IMR-90 (cell line): ENCODE measurements at regions not wholly inside any gene's neighbourhood (a gene's known extent, or its start where the extent isn't known, plus 50 kb on each side); places are given as distances from the start of the nearest gene placed in this dataset.

Experiments
- ATAC-seq: fragments of 200-7000 bp; cut with Tn5 transposase; 2 replicates; pipeline ENCODE4 v1.9.1; 2020; ENCODE audit warnings: low read depth, mild to moderate bottlenecking, moderate library complexity
- BruUV-seq: library from RNA; stranded (reverse); fragments of 400-500 nt; replicated peaks from 2 replicates; lab custom pipeline; 2021; lab: Mats Ljungman, UMichigan
- CTCF ChIA-PET: fragments of 300-600 bp; formaldehyde crosslinking; extraction: SDS; loops from one replicate; lab custom pipeline; 2021; ENCODE audit warnings: antibody characterized with exemption; lab: Yijun Ruan, JAX
- POLR2A ChIA-PET: fragments of 300-600 bp; sonication (Branson Sonifier 250); formaldehyde crosslinking; loops from one replicate; lab custom pipeline; 2022; ENCODE audit warnings: antibody characterized with exemption; ENCODE audit not compliant: unreplicated experiment; lab: Charles Lee
- DNase-seq: peaks from one replicate; pipeline ENCODE4 v3.0.0; 2013
- H2AFZ ChIP-seq: replicated peaks from 2 replicates; pipeline ENCODE3; 2013; ENCODE audit warnings: low read length, mild to moderate bottlenecking; ENCODE audit not compliant: poor library complexity
- H2AK5ac ChIP-seq: 2 replicates; pipeline ENCODE4 v1.6.1; 2013; ENCODE audit warnings: low read depth, low read length, inconsistent platforms
- H2AK9ac ChIP-seq: replicated peaks from 2 replicates; pipeline ENCODE3; 2013; ENCODE audit warnings: mild to moderate bottlenecking, low read depth, low read length, moderate library complexity; ENCODE audit not compliant: poor library complexity
- H2BK120ac ChIP-seq: 2 replicates; pipeline ENCODE4 v1.6.1; 2013; ENCODE audit warnings: low read depth, low read length, inconsistent platforms
- H2BK15ac ChIP-seq: 3 replicates; pipeline ENCODE4 v1.6.1; 2013; ENCODE audit warnings: low read depth, low read length, inconsistent platforms
- H2BK20ac ChIP-seq: 2 replicates; pipeline ENCODE4 v1.6.1; 2013; ENCODE audit warnings: low read depth, mild to moderate bottlenecking, inconsistent platforms, low read length, moderate library complexity
- H2BK5ac ChIP-seq: 2 replicates; pipeline ENCODE4 v1.6.1; 2013; ENCODE audit warnings: mild to moderate bottlenecking, low read depth, low read length, inconsistent platforms; ENCODE audit not compliant: poor library complexity, severe bottlenecking
- H3K14ac ChIP-seq: replicated peaks from 2 replicates; pipeline ENCODE4 v1.6.1; 2013; ENCODE audit warnings: low read depth, low read length, inconsistent platforms
- H3K18ac ChIP-seq: 2 replicates; pipeline ENCODE4 v1.6.1; 2013; ENCODE audit warnings: low read depth, low read length, control low read depth
- H3K23ac ChIP-seq: 2 replicates; pipeline ENCODE4 v1.6.1; 2013; ENCODE audit warnings: low read depth, low read length, inconsistent platforms
- H3K27ac ChIP-seq: 2 replicates; pipeline ENCODE4 v1.5.1; 2013; ENCODE audit warnings: mild to moderate bottlenecking, control low read depth, low read length; ENCODE audit not compliant: insufficient read depth
- H3K27me3 ChIP-seq: 2 replicates; pipeline ENCODE4 v1.6.1; 2013; ENCODE audit warnings: low read length; ENCODE audit not compliant: control insufficient read depth, insufficient read depth
- H3K36me3 ChIP-seq: 2 replicates; pipeline ENCODE4 v1.6.1; 2013; ENCODE audit warnings: low read length, mixed read lengths; ENCODE audit not compliant: control insufficient read depth, insufficient read depth
- H3K4ac ChIP-seq: 2 replicates; pipeline ENCODE4 v1.6.1; 2013; ENCODE audit warnings: low read depth, low read length, inconsistent platforms
- H3K4me1 ChIP-seq: 2 replicates; pipeline ENCODE4 v1.6.1; 2013; ENCODE audit warnings: low read length, mixed read lengths; ENCODE audit not compliant: control insufficient read depth, insufficient read depth
- H3K4me2 ChIP-seq: 2 replicates; pipeline ENCODE4 v1.6.1; 2013; ENCODE audit warnings: low read depth, mild to moderate bottlenecking, control low read depth, low read length, moderate library complexity
- H3K4me3 ChIP-seq: 2 replicates; pipeline ENCODE4 v1.5.1; 2013; ENCODE audit warnings: low read depth, mild to moderate bottlenecking, control low read depth, low read length, moderate library complexity; ENCODE audit not compliant: insufficient read depth
- H3K56ac ChIP-seq: 2 replicates; pipeline ENCODE4 v1.6.1; 2013; ENCODE audit warnings: low read length, inconsistent platforms; ENCODE audit not compliant: insufficient read depth; ENCODE audit errors: extremely low read depth
- H3K79me1 ChIP-seq, 2 experiments: 2 replicates each; pipeline ENCODE4 v1.6.1; 2013; ENCODE audit warnings: low read length in 2 of 2, inconsistent platforms in 1 of 2, low read depth in 1 of 2
- H3K9ac ChIP-seq: 2 replicates; pipeline ENCODE4 v1.6.1; 2013; ENCODE audit warnings: low read depth, low read length, control low read depth
- H3K9me1 ChIP-seq: 2 replicates; pipeline ENCODE4 v1.6.1; 2013; ENCODE audit warnings: low read length, inconsistent platforms; ENCODE audit not compliant: insufficient read depth
- H3K9me3 ChIP-seq: 2 replicates; pipeline ENCODE4 v1.6.1; 2013; ENCODE audit warnings: low read length; ENCODE audit not compliant: control insufficient read depth, insufficient read depth
- H4K20me1 ChIP-seq: 2 replicates; pipeline ENCODE4 v1.6.1; 2013; ENCODE audit warnings: low read length, inconsistent platforms; ENCODE audit not compliant: insufficient read depth
- H4K5ac ChIP-seq: 2 replicates; pipeline ENCODE4 v1.6.1; 2013; ENCODE audit warnings: mild to moderate bottlenecking, low read depth, low read length, control low read depth
- H4K8ac ChIP-seq, 2 experiments: 2 replicates each; pipeline ENCODE4 v1.6.1; 2013; ENCODE audit warnings: low read depth in 2 of 2, low read length in 2 of 2, control low read depth in 1 of 2, inconsistent platforms in 1 of 2
- H4K91ac ChIP-seq: 2 replicates; pipeline ENCODE4 v1.6.1; 2013; ENCODE audit warnings: low read depth, low read length, inconsistent platforms; ENCODE audit not compliant: insufficient read depth
- BHLHE40 ChIP-seq: fragments of 150-350 bp; IDR thresholded peaks from 2 replicates; pipeline ENCODE4 v1.6.1; 2016; ENCODE audit warnings: mild to moderate bottlenecking, low read depth, low read length
- CEBPB ChIP-seq: IDR thresholded peaks from 2 replicates; pipeline ENCODE4 v1.6.1; 2012; ENCODE audit warnings: low read depth, low read length, improper control_type of control experiment
- ELK1 ChIP-seq: fragments of 150-350 bp; IDR thresholded peaks from 2 replicates; pipeline ENCODE4 v1.6.1; 2016; ENCODE audit warnings: low read depth, mild to moderate bottlenecking, low read length, moderate library complexity, borderline replicate concordance
- FOS ChIP-seq: fragments of 150-350 bp; IDR thresholded peaks from 2 replicates; pipeline ENCODE4 v1.6.1; 2016; ENCODE audit warnings: low read depth, low read length
- MAZ ChIP-seq: IDR thresholded peaks from 2 replicates; pipeline ENCODE4 v1.6.1; 2012; ENCODE audit warnings: low read depth, mild to moderate bottlenecking, low read length, improper control_type of control experiment, moderate library complexity, borderline replicate concordance
- NFE2L2 ChIP-seq: fragments of 150-350 bp; IDR thresholded peaks from 2 replicates; pipeline ENCODE4 v1.6.1; 2016; ENCODE audit warnings: low read depth, mild to moderate bottlenecking, low read length
- RAD21 ChIP-seq: IDR thresholded peaks from 2 replicates; pipeline ENCODE4 v1.6.1; 2012; ENCODE audit warnings: low read length, improper control_type of control experiment
- SMC3 ChIP-seq: fragments of 150-350 bp; IDR thresholded peaks from 2 replicates; pipeline ENCODE4 v1.6.1; 2016; ENCODE audit warnings: low read depth, mild to moderate bottlenecking, antibody characterized with exemption, low read length, moderate library complexity
- USF2 ChIP-seq: fragments of 150-350 bp; IDR thresholded peaks from 2 replicates; pipeline ENCODE4 v1.6.1; 2017; ENCODE audit warnings: mild to moderate bottlenecking, antibody characterized with exemption, low read length, low read depth
- WGBS, 2 experiments: methylation state at CpG; one replicate each; pipeline versions ENCODE4 v1.1.5 to v1.1.7; 2013; ENCODE audit warnings: missing lambda C conversion rate in 2 of 2; ENCODE audit not compliant: insufficient read length in 1 of 2; ENCODE audit errors: extremely low coverage in 2 of 2; 5-methylcytosine and 5-hydroxymethylcytosine counted together
- dilution Hi-C: fragments of 300-500 bp; cut with HindIII; formaldehyde crosslinking; loops from one replicate; pipeline ENCODE4 v1.14.3; 2018; ENCODE audit warnings: low sequenced_read_pairs; ENCODE audit not compliant: unreplicated experiment
- in situ Hi-C: fragments of 300-500 bp; cut with MboI; formaldehyde crosslinking; loops from 3 replicates; pipeline ENCODE4 v1.14.3; 2019; ENCODE audit warnings: low sequenced_read_pairs, inconsistent platforms, mixed read lengths
- intact Hi-C: fragments of 100-400 bp; cut with micrococcal nuclease; formaldehyde crosslinking; loops from 2 replicates; pipeline ENCODE4 v1.10.0; 2022

- Histone ChIP-seq H4K5ac (no peak overlapping the region), H3K56ac (no peak overlapping the region), H3K27me3 (no peaks in the 10 kb centered on the region), H2BK20ac (no peak overlapping the region), H3K9ac (no peak overlapping the region), H3K18ac (no peak overlapping the region), H2BK15ac (no peak overlapping the region), H3K4me2 (no peak overlapping the region), H2AK5ac (no peak overlapping the region), H3K36me3 (no peaks in the 10 kb centered on the region), H3K9me1 (no peaks in the 10 kb centered on the region), H3K4ac (no peak overlapping the region), H4K91ac (no peak overlapping the region), H2AFZ (no peak overlapping the region), H3K9me3 (no peaks in the 10 kb centered on the region), H2AK9ac (no peak overlapping the region), H3K23ac (no peak overlapping the region), H3K4me1 (no peaks in the 10 kb centered on the region), H3K4me3 (no peak overlapping the region), H4K20me1 (no peaks in the 10 kb centered on the region), H2BK120ac (no peak overlapping the region), H3K27ac (no peak overlapping the region), H2BK5ac (no peak overlapping the region), H3K14ac (no peak overlapping the region), H4K8ac (no peak overlapping the region), H3K79me1 (no peaks in the 10 kb centered on the region)
- ChIA-PET POLR2A (no interaction called here), CTCF (interaction anchor here (1.4 kb wide), 1 partner anchor 27 kb away, joined by 3 read pairs; no protein-coding TSS in a partner anchor)
- DNase-seq (no peak), ATAC-seq (no peak)
- dilution Hi-C loops (no loop called here), intact Hi-C loops (loop anchor here (10.0 kb wide), 1 partner anchor 814 kb away; no protein-coding TSS in a partner anchor), in situ Hi-C loops (no loop called here)
- no TSS peak for BruUV-seq
- TF ChIP-seq NFE2L2 (no peak), BHLHE40 (no peak), RAD21 (no peak), ELK1 (no peak), SMC3 (no peak), USF2 (no peak), MAZ (no peak), FOS (no peak), CEBPB (no peak)
- WGBS, 2 experiments = no CpG with 5 or more reads among the region's 4 CpGs
These were observed 380.7 kb downstream of the PLOD2 start for GRCh38 chr3:145780301-145780700.
